HG03558 (cell line): ENCODE measurements at regions not wholly inside any gene's neighbourhood (a gene's known extent, or its start where the extent isn't known, plus 50 kb on each side); places are given as distances from the start of the nearest gene placed in this dataset.

Experiments
- ATAC-seq: cut with Tn5 transposase; IDR thresholded peaks from one replicate; pipeline ENCODE4 v1.9.1; 2021; ENCODE audit warnings: moderate number of reproducible peaks; ENCODE audit not compliant: unreplicated experiment; ENCODE audit errors: extremely low read depth

DNA sequence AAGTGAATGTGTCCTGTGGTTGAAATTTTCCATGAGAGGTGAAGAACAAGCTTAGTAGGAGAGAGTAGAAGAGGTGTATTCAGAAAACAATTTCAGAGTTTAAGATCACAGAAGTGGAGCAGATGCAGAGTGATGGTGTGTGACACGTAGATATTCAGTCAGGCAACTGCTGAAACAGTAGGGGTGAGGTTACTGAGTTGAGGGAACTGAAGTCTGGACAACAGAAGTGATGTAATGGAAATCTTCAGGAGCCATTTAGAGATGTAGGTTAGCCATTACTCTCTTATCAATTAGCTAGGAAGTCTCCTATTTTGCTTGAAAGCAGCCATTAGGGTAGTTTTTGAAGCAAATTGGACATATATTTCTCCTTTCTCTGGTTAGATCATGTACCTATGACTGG lies 584.4 kb downstream of the PKHD1 start:
- no peak for ATAC-seq

DNA sequence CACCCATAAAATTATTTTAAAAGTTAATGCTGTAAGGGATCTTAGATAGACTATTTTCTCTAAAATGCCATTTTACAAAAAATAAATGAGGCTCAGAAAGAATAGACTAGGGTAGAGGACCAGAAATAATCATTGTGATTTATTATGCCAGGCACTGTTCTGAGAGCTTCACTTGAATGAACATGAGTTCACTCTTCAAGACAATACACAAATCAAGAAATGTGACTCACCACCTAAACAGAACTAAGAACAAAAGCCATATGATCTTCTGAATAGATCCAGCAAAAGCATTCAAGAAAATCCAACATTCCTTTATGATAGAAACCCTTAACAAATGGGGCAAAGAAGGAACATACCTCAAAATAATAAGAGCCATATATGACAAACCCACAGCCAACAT lies 582.0 kb downstream of the PKHD1 start:
- ATAC-seq = no peak

DNA sequence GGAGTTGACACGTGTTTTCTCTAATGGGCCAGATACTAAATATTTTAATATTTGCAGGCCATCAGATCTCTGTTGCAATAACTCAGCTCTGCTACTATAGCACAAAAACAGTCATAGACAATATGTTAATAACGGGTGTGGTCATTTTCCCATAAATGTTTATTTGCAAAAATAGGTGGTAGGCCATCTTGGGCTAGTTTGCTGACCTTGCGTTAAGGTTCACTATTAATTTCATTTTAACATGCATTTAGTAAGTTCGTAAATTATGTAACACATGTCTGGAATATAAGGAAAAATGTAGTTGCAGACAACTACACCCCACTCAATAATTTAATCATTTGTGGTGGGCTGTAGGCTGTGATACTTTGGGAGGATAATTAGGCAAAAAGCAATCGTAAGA lies 577.8 kb downstream of the PKHD1 start:
- no peak for ATAC-seq

DNA sequence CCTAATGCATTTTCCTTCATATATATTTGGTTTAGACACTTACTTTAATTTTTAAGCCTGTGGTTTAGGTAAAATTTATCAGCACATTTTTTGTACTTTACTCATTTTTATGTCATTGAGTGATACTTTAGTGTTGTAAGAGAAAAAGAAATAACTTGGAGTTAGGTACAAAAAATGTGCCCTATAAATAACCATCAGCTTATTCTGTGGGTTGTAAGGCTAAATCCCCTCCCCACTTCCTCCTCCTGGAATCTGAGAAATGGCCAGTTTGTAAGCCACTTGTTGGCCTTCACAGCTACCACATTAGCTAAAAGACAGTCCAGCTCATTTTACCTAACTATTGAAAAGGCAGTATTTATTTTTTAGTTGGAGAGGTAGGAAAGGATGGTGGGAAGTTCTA lies 576.3 kb downstream of the PKHD1 start:
- ATAC-seq = no peak

DNA sequence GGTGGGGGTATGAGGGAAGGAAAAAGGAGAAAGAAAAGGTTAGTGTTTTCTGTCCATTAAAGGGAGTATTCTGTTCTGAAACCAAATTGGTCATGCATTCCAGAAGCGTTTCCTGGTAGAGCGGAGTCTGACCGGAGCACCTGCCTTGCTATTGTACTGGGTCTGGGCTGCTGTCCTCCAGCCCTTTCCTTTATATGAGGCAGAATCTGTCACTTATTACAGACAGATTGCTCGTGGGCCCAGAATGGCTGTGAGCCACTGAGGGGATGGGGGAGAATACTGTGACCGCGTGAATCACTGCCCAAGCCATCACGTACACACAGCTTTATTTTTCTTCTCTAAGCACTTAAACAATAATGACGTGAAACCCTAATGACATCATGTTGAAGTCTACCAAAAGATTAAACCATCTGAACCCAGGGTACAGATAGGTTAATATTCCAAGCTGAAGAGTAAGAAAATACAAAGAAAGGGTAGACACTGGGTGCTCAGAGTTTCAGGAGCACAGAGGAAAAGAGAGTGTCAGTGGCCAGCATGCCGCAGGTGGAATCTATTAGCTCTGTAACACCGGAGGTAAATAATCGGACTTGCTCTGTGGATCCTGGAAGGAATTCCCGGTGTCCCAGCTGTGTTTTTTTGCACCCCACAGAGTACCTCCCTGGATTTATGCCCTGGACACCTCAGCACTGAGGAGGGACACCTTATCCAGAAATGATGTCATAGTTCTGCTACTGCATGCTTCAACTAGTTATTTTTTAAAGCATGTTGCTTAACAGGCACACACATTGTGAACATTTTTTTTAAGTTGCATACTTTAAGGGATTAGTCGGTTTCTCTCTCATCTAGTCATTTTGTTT lies 573.3 kb downstream of the PKHD1 start:
- no peak for ATAC-seq

DNA sequence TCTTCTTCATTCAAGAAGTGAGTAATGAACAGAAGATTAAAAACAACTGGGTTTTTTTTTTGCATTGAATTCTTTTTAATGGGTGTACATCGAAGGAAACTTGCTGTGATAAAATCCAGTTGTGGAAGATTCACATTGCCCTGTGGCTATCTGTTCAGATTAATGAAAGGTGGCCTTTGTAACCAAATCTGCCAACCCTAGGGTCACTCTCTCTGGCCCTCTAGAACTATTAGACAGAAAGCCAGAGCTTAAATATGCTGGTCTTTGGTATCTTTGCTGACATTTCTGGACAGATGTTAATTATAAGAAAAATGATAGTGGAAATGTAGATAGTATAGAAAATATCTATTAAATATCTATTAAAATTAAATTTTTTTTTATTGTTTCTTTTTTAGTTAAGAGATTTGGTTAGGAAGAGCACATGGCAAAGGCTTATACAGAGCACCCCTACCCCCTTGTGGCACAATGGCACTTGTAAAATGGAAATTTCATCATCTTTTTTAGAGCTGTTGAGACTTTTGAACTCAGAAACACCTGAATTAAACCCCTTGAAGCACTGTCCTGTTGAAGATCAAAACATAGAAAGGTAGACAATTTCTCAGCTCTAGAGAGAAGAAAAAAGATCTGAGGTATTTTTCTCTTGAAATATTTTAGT lies 572.5 kb downstream of the PKHD1 start:
- ATAC-seq = no peak

DNA sequence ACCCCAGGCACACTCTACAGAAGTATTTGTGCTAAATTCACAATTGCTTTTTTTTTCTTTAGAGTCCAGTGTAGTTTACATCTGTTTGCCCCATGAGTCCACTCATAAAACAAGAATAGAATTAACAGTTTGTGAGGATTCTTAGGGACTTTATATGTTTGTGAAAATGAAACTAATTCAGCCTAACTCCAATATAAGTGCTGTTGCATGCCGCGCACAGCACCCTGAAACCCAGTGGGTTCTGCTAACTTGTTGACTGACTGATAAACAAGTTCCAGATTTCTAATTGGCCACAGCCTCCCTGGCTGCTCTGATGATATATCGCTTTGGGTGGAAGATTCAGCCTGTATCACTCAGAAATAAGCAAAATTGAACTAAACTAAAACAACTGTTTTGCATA lies 561.4 kb downstream of the PKHD1 start:
- ATAC-seq = no peak

DNA sequence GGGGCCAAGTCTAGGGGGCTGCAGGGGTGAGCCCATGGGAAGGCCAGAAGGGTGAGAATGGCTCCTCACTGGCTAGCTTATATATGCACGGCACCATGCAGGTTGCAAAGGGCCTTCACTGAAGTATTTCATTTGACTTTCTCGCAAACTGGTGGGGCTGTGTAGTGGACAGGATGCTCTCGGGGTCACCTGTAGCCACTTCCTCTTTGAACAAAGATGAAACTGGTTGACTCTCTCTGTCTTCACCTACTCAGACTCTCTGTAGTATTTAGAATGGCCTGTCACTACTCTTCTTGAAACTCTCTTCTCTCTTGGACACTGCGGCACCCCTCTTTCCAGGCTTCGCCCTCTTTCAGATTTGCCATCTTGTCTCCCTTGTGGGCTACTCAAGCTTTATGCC lies 560.5 kb downstream of the PKHD1 start:
- no peak for ATAC-seq

DNA sequence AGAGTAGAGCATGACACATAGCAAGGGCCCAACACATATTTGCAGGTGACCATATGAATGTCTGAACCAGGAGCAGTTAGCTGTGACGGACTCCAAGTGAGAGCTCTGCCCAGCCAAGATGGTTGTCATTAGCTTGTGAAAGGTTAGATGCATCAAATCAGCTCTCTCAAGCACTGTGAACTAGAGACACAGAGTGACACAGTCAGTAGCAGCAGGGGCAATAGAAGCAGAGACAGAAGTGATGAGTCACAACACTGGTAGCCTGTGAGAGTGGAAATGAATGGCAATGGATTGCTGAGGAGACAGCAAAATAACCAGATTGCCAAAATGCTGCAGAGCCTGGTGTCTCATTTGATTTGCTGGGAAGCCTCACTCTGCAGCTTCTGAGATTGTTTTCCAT lies 558.9 kb downstream of the PKHD1 start:
- ATAC-seq = no peak

DNA sequence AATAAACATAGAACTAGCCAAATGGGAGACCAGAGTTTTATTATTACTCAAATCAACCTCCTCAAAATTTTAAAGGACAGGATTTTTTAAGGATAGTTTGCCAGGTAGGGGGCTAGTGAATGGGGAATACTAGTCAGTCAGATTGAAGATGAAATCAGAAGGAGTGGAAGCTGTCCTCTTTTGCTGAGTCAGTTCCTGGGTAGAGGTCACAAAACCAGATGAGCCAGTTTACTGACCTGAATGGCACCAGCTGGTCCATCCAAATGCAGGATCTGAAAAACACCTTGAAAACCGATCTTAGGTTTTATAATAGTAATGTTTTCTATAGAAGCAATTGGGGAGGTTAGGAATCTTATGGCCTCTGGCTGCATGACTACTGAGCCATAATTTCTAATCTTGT lies 558.2 kb downstream of the PKHD1 start:
- ATAC-seq = no peak

DNA sequence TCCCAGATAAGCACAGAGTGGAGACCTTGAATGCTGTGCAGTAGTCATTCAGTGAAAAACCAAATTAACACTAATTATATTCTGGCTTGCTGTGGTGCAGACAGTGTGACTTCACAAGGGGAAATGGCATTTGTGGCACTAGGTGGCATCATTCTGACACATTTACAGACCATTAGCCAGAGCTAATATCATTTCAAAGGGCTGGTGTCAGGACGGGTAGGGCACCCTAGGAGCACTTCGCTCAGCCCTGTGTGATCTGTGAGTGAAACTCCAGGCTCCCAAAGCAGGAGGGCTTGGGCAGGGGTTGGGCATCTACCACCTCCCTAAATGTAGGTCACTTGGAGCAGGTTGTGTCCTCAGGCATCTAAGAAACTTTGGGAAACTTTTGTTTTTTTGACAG lies 555.8 kb downstream of the PKHD1 start:
- no peak for ATAC-seq

DNA sequence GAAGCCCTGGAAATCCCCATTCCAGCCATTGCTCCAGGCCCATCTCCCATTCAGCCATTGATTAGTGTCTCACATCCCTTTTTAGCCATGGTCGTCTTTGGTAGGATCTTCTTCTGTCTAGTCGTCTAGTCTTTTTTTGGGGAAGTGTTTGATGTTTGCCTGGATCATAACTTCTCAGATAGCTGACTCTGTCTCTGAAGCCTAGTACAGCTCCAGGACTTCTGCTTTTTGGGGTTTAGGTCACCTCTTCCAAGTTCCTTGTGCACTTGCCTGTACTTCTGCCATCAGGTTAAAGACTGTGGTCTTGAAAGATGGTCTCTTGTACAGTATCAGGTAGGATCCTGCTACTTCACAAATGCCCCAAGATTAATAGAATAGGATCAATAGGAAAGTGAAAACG lies 553.5 kb downstream of the PKHD1 start:
- ATAC-seq = no peak

DNA sequence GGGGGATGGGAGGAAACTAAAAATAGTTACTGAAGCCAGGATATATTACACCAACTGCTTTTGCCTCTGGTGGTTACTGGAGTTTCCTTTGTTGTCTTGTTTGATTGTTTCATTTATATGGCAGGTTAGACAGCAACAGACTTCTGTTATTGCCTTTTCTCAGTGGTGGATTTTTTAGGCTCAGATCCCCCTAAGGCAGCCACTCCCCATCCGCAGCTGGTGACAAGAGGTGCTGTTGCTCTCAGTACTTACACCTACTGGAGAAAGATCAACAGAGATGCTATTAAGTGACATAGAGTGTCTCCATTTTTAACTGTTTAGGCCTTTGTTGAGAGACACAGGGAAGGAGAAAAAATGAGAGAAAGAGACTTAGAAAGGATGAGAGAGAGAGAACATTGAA lies 552.1 kb downstream of the PKHD1 start:
- no peak for ATAC-seq

DNA sequence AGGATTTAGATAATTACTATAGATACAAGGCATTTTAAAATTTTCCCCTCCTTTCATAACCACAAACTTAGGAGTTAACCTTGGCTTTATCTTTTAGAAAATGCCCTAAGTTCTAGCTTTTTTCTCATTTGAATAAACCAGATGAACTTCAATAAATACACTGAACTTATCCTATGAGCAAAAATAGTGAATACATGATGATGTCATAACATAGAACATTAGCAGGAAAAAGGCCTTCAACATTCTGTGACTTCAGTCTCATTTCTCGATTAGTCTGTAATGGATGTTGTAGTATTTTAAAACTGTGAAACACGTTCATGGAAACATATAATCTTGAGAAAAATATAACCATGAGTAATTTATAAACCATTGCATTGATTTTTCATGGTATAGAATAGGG lies 550.7 kb downstream of the PKHD1 start:
- no peak for ATAC-seq

DNA sequence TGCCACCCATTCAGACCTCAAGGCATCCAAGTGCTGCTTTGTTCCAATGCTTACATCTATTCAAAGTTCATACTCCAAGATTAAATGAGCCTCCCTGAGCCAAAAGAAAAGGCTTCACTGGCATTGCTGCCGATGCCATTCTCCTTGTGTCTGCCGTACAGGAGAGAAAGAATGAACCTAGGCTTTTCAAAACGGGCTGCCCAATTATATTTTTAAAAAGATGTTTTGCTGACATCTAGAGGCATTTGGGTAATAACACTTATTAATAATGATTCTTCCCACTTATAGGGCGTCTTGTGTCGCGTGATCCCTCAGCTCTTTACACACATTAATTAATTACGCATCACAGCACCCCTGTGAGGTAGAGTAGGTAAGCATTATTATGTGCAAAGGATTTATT lies 545.6 kb downstream of the PKHD1 start:
- no peak for ATAC-seq

DNA sequence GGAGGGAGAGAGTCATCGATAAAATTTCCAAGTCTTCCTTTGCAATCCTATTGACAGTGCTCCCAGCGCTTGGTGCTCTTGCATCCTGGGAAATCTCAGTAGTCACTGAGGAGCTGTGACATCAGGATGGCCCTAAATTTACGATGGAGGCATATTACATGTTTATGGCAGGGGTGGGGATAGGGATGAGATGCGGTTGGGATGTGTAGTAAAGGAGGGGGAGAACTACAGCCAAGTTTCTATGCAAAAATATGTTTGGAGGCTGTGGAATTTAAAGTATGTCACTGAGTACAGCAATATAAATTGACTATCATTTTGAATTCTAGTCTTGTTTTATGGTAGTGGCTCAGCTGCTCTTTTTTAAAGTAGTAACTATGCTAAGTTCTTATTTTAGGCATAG lies 544.9 kb downstream of the PKHD1 start:
- no peak for ATAC-seq

DNA sequence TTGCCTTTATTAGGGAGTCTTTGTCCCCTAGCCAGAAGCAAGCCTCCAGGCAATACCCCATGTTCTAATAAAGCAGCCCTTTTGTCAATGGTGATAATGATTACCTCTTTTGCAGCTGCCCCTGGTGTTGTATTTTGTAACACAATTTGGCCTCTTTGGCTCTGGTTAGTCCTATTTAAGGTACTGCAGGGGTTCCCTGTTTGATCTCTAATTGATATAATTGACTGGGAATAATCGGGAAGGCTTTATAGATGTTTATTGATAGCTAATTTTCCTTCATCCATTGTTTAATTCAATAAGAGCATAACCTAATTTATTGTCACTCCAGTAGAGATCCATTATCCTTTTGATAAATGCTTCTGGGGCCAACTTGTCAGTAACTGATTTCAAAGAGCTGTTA lies 537.2 kb downstream of the PKHD1 start:
- no peak for ATAC-seq

DNA sequence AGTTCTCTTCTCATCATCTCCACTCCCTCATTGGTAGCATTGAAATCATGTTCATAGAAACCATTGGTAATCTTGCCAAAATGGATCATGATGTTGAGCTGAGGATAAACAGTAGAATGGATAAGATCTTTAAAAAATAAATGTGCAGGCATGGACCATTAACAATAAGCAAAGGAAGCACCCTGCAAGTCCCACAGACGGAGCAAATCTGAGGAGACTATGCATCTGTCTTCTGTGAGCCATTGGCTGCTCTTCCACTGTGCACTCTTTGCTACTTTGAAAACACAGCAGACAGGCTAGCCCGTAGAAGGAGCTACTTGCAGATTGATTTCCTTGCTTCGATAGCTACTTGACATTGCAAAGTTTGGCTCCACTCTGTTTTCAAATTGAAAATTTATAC lies 535.0 kb downstream of the PKHD1 start:
- no peak for ATAC-seq

DNA sequence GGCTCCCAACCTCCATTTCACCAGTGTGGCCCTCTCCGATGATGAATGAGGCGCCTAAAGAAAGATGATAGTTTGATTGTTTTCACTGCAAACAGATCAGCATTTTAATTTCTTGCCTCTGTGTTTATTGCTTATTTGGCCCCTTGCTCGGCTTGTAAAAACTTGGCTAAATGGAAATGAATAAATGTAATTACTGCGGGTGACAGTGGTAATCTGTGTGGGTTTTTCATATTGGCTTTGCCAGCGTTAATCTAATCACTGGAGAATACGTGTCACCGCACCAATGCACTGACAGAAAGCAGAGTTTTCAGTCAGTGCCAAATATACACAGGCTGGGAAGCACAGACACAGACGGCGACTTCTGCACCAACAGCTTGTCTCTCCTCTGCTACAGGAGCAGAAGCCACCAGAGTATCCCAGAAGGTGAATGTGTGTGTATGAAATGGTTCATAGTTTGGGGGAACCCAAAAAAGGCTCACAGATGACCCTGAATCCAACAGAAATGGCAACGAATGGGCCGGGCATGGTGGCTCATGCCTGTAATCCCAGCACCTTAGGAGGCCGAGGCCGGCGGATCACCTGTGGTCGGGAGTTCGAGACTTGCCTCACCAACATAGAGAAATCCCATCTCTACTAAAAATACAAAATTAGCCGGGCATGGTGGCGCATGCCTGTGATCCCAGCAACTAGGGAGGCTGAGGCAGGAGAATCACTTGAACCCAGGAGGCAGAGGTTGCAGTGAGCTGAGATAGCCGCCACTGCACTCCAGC lies 534.0 kb downstream of the PKHD1 start:
- ATAC-seq = no peak

DNA sequence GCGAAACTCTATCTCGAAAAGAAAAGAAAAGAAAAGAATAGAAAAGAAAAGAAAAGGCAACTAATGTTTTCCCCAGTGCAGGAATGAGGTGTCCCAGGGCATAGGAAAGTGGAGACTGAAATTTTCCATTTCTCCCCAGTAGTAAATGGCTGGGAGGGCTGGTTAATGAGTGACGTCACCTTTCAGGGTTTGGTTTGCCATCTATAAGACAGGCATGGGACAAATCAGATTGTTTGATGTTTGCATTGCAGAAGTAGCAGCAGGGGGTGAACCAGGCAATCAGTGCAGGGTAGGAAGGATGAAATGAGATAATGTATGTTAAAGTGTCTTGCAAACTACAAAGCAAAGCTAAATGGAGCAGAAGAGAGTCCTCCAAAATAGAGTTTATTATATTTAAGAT lies 533.4 kb downstream of the PKHD1 start:
- no peak for ATAC-seq

DNA sequence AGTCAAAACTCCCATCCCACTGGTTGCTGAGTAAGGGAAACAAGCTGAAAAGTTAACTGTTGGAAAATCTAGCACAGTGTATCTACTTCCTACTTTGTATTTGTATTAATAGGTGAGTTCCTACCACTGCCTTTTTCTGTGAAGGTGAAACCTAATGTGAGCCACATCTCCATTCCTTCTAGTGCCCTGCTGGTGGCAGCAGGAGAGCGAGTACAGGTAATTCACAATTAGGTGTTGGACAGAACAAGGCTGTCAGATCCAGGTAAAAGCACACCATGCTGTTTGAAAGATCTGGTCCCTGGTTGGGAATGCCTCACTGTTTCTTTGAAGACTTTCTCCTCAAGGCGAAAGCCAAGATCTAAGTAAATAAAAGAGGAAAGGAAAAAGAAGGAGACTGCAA lies 528.4 kb downstream of the PKHD1 start:
- ATAC-seq = no peak
